ENCODE measurements at regions not wholly inside any gene's neighbourhood (a gene's known extent, or its start where the extent isn't known, plus 50 kb on each side); places are given as distances from the start of the nearest gene placed in this dataset.
"Not testable (repeated sequence)": the region's sequence is repeated elsewhere in the genome, so short reads cannot be mapped to it uniquely, and the experiment has no call there.

- no peak for DNase-seq
These were observed 239.3 kb downstream of the NRIP1 start for GRCh38 chr21:14825514-14825974.

DNA sequence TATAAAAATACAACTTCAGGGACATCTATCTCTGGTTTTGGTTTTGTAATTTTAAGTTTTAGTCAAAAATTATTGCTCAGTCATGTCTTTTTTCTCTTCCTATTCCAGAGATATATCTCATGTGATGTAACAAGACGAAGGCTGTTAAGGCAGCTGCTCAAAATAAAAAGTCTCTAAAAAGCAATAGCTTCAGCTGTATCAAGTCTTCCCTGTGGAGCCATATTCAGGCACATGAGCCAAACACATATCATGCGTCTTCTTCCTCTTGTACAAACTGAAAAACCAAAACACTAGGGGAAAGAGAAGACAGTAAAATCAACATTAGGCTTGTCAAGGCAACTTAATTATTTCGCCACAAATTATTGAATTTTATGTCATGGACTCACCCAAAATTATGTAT lies 240.7 kb downstream of the NRIP1 start:
- no peak for DNase-seq

GRCh38 chr21:14817311-14817710 lies 247.5 kb downstream of the NRIP1 start:
- peak; percentile 44 for DNase-seq

DNA sequence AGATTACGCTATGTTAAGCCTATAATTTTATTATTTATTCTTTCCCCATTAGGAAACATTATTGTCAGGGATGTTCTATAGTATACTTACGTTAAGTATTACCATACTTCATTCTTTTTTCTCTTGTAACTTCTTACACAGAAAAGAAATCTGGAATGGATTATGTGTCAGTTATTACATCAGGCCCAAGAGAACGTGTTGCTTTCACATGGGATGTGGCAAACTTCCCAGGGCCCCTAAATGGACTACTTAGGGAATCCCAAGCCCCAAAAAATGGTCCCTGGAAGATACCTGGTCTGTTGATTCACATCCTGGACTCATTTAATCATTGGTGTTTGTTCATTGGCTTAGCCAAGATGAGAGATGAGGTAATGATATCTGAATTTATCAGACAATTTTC lies 249.8 kb downstream of the NRIP1 start:
- DNase-seq: no peak

DNA sequence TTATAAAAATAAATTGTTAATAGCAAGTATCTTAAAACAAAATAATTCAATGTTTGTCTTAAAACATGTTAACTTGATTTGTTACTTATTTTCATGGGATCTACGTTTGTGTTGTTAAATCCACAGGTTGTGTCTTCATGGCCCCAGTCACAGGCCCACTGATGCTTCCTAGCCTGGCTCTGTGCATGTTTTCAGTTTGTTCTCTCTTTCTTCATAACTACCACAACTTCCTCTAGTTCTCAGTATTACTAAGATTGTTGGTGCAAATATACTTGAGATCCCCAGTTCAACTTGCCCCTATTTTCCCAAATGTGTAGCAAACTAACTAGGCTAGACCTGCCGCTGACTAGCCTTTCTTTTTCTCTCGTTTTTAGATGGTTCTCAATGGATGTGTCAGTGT lies 250.5 kb downstream of the NRIP1 start:
- DNase-seq: no peak

DNA sequence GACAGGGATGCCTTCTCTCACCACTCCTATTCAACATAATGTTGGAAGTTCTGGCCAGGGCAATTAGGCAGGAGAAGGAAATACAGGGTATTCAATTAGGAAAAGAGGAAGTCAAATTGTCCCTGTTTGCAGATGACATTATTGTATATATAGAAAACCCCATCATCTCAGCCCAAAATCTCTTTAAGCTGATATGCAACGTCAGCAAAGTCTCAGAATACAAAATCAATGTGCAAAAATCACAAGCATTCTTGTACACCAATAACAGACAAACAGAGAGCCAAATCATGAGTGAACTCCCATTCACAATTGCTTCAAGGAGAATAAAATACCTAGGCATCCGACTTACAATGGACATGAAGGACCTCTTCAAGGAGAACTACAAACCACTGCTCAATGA lies 258.1 kb upstream of the SAMSN1 start:
- not testable (repeated sequence) for DNase-seq

GRCh38 chr21:14797543-14797942 lies 251.4 kb upstream of the SAMSN1 start:
- DNase-seq: no peak

GRCh38 chr21:14787312-14787711 lies 241.2 kb upstream of the SAMSN1 start:
- no peak for DNase-seq

DNA sequence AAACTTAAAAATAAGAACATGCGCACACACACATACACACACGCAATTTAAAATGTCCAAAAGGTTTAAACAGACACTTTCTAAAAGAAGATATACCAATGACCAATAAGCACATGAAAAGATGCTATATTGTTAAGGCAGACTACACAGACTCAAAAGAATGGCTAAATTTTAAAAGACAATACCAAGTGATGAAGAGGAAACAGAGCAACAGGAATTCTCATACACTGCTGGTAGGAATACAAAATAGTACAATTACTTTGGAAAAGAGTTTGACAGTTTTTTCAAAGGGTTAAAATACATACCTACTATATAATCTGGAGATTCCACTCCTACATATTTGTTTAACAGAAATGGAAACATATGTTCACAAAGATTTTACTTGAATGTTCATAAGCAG lies 239.6 kb upstream of the SAMSN1 start:
- DNase-seq: no peak

GRCh38 chr21:14773777-14774345 lies 227.7 kb upstream of the SAMSN1 start:
- peak; percentile 5 for DNase-seq

- DNase-seq: no peak
These were observed 225.5 kb upstream of the SAMSN1 start for GRCh38 chr21:14771593-14771992.

GRCh38 chr21:14768042-14768441 lies 221.9 kb upstream of the SAMSN1 start:
- no peak for DNase-seq

DNA sequence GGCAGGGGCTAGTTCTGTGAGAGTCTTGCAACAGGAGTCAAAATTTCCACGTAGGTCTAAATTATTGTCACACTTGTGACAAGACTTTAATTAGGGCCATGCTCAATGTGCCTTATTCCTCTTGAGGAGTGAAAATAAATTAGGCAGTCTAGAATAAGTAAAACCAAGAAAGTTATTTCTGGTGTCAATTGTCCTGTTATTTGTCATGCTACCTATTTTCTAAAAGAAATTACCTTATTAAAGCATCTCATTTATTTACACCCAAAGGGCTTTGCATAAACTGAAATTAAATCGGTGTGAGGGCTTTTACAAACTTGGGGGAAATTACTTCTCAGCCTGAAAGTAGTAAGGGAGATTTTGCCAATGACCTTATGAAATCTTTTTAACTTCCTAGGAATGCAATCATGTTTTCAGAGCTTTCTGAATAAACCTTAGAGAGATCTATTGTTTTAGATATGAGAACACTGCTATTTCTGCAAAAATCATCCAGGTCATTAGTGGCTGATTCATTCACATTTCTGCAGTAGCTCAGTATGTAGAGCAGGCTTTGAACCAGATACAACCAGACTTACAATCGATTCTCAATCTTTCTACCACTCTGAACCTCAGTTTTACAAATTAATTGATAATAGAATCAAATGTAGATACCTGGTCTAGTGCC lies 221.2 kb upstream of the SAMSN1 start:
- no peak for DNase-seq

DNA sequence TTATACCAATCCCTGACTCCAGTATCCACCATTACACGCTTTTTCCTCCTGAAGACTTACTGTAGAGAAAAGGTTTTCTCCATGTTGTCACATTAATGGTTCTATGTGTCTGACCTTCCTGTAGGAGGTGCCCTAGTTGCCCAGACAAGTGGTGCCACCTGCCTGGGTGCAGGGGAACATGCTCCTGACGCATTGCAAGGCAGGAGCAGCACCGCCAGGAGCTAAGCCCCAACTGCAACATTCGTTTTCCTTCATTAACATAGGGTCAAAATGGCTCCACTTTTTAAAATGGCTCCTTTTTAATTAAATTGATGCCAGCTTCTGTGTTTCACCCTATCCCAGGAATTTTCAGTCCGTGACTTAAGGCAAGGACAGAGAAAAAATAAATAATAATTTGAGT lies 220.1 kb upstream of the SAMSN1 start:
- DNase-seq: no peak

DNA sequence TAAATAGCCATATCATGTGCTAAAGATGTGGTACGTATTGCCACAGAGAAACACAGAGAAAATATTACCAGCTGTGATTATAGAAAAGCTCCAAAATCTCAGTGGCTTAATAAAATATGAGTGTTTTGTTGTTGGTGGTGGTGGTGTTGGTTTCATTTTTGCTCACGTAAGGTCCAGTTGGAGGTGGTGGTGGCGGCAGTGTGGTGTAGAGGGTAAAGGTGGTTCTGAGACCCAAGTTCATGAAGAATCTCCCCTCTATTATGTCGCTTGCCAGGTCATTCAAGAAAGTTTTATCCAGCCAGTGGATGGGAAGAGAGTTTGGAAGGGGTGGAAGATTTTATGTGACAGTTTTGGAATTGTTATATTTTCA lies 217.6 kb upstream of the SAMSN1 start:
- no peak for DNase-seq

- no peak for DNase-seq
These were observed 216.9 kb upstream of the SAMSN1 start for GRCh38 chr21:14762734-14763694.

DNA sequence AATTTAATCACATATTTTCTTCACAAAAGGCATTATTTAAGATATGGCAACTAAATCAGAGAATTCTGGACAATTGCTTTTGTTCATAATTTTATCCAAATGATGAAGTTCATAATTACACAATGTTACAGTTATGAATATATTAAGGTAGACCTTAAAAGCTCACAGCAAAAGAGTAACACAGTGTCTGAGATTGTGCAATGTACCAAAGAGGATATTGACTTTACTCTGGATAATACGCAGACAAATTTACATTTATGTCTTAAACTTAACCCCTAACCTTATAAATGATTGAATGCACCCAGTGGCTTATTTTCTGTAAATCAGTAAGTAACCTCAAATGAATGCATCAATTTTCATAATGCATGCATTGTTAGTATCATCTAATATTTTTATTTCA lies 216.2 kb upstream of the SAMSN1 start:
- no peak for DNase-seq

GRCh38 chr21:14759285-14759684 lies 213.2 kb upstream of the SAMSN1 start:
- no peak for DNase-seq

GRCh38 chr21:14758849-14759248 lies 212.7 kb upstream of the SAMSN1 start:
- no peak for DNase-seq

GRCh38 chr21:14757533-14758327 lies 211.6 kb upstream of the SAMSN1 start:
- no peak for DNase-seq

DNA sequence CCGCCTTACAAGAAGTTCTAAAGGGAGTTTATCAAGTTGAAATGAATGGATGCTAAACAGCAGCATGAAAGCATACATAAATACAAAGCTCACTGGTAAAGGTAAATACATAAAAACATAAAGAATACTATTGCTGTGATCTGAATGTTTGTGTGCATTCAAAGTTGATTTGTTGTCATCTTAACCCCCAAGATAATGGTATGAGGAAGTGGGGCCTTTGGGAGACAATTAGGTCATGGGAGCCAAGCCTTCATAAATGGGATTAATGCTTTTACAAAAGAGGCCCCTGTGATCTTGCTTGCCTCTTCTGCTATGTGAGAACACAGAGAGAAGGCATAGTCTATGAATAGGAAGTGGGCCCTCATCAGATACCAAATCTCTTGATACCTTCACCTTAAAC lies 209.0 kb upstream of the SAMSN1 start:
- DNase-seq: no peak

GRCh38 chr21:14754682-14755081 lies 208.6 kb upstream of the SAMSN1 start:
- DNase-seq: no peak

- no peak for DNase-seq
These were observed 208.1 kb upstream of the SAMSN1 start for GRCh38 chr21:14754259-14754604.

Measured in NCI-H526 treated with DMSO at 0.1 percent for 48 hours (cell line).